Glutamatergic neuron (in vitro differentiated cells): ENCODE measurements at regions not wholly inside any gene's neighbourhood (a gene's known extent, or its start where the extent isn't known, plus 50 kb on each side); places are given as distances from the start of the nearest gene placed in this dataset.

ENCODE experiments used
- DNase-seq: peaks from one replicate; pipeline ENCODE4 v3.0.0; 2022
- H3K27ac Mint-ChIP-seq: one replicate; pipeline ENCODE4 v1.8.0; 2020; ENCODE audit warnings: mild to moderate bottlenecking, mixed read lengths, inconsistent platforms; ENCODE audit not compliant: unreplicated experiment
- H3K27me3 Mint-ChIP-seq: one replicate; pipeline ENCODE4 v1.8.0; 2020; ENCODE audit warnings: mild to moderate bottlenecking, moderate library complexity, mixed read lengths, inconsistent platforms; ENCODE audit not compliant: unreplicated experiment
- H3K36me3 Mint-ChIP-seq: one replicate; pipeline ENCODE4 v1.8.0; 2020; ENCODE audit warnings: mild to moderate bottlenecking, mixed read lengths, inconsistent platforms; ENCODE audit not compliant: unreplicated experiment
- H3K4me1 Mint-ChIP-seq: one replicate; pipeline ENCODE4 v1.8.0; 2020; ENCODE audit warnings: mild to moderate bottlenecking, low read depth, mixed read lengths, inconsistent platforms; ENCODE audit not compliant: unreplicated experiment
- H3K4me3 Mint-ChIP-seq: one replicate; pipeline ENCODE4 v1.8.0; 2020; ENCODE audit warnings: mild to moderate bottlenecking, mixed read lengths, inconsistent platforms; ENCODE audit not compliant: unreplicated experiment
- H3K9me3 Mint-ChIP-seq: one replicate; pipeline ENCODE4 v1.8.0; 2020; ENCODE audit warnings: mild to moderate bottlenecking, moderate library complexity, mixed read lengths, inconsistent platforms; ENCODE audit not compliant: unreplicated experiment
- TF ChIP-seq, protein P1 (sequence below): fragments of 200-600 bp; sonication (generic); IDR thresholded peaks from one replicate; pipeline ENCODE4 v1.5.0; 2021; ENCODE audit not compliant: partially characterized antibody, unreplicated experiment

DNA sequence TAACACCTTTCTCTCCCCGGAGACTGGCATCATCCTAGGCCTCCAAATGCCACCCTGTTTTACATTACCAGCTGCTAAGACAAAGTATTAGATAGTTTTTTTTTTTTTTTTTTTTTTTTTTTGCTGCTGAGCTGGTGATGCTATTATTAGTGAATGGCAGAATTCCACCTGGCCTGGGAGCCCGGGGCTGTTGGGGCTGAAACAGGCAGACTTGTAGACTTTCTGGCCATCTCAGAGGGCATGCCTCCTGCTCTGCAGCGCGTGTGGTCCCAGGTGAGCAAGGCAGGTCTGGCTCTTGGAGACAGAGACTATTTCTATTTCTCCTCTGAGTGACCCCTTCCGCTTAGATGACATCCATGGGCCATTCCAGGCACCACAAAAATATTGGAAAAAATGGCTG is 104.2 kb downstream of the EMX2 start:
- Mint-ChIP-seq H3K27ac (no peak overlapping the region), H3K36me3 (peaks cover 5% of the 10 kb centered on the region), H3K4me1 (peaks cover 8% of the 10 kb centered on the region), H3K27me3 (peaks cover 3% of the 10 kb centered on the region), H3K4me3 (no peak overlapping the region), H3K9me3 (peaks cover 2% of the 10 kb centered on the region)
- DNase-seq = no peak
- TF ChIP-seq, protein P1, sequence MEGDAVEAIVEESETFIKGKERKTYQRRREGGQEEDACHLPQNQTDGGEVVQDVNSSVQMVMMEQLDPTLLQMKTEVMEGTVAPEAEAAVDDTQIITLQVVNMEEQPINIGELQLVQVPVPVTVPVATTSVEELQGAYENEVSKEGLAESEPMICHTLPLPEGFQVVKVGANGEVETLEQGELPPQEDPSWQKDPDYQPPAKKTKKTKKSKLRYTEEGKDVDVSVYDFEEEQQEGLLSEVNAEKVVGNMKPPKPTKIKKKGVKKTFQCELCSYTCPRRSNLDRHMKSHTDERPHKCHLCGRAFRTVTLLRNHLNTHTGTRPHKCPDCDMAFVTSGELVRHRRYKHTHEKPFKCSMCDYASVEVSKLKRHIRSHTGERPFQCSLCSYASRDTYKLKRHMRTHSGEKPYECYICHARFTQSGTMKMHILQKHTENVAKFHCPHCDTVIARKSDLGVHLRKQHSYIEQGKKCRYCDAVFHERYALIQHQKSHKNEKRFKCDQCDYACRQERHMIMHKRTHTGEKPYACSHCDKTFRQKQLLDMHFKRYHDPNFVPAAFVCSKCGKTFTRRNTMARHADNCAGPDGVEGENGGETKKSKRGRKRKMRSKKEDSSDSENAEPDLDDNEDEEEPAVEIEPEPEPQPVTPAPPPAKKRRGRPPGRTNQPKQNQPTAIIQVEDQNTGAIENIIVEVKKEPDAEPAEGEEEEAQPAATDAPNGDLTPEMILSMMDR = no peak

DNA sequence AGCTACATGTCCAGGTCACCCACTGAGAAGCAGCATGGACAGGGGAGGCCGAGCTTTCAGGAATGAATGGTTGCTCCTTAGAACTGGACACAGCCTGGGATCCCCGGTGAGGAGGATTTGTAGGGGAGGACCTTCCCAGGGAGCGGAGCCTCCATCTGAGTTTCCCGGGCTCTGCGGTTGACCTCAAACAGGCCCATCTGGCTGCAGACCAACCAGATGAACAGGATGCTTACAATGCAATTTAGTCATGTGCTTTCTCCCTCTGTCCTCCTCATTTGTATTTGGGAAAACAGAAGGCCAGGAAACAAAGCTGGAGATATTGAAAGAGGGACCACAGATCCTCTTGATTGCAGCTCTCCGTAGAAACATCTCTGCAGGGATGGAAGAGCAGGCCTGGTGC is 104.8 kb downstream of the EMX2 start:
- peaks cover 3% of the 10 kb centered on the region for H3K27me3 Mint-ChIP-seq
- H3K9me3 Mint-ChIP-seq = peaks cover 2% of the 10 kb centered on the region
- peaks cover 8% of the 10 kb centered on the region for H3K4me1 Mint-ChIP-seq
- TF ChIP-seq, protein P1 = no peak
- H3K4me3 Mint-ChIP-seq = no peak overlapping the region
- DNase-seq = no peak
- H3K27ac Mint-ChIP-seq = no peak overlapping the region
- H3K36me3 Mint-ChIP-seq = peaks cover 5% of the 10 kb centered on the region

DNA sequence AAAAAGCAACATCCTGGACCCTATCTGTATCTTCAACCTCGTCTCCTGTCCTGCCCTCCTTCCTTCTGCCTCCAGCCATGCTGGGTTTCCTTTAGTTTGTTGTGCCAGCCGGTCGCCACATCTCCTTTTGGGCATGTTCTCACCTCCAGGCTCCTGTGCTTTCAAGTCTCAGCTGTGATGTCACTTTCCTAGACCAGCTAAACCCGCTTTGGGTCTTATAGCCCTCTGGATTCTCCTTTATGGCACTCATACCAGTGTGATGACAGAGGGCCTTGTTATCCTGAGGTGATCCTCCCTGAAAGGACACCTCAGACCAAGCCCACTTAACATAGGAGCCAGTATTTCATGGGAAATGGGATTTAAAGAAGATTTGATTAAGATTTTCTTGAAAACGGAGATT is 108.6 kb downstream of the EMX2 start:
- Mint-ChIP-seq H3K4me3 (no peak overlapping the region), H3K36me3 (peaks cover 10% of the 10 kb centered on the region), H3K9me3 (peaks cover 2% of the 10 kb centered on the region), H3K4me1 (peaks cover 8% of the 10 kb centered on the region), H3K27ac (no peak overlapping the region), H3K27me3 (peaks cover 3% of the 10 kb centered on the region)
- no peak for DNase-seq
- TF ChIP-seq, protein P1 = no peak

DNA sequence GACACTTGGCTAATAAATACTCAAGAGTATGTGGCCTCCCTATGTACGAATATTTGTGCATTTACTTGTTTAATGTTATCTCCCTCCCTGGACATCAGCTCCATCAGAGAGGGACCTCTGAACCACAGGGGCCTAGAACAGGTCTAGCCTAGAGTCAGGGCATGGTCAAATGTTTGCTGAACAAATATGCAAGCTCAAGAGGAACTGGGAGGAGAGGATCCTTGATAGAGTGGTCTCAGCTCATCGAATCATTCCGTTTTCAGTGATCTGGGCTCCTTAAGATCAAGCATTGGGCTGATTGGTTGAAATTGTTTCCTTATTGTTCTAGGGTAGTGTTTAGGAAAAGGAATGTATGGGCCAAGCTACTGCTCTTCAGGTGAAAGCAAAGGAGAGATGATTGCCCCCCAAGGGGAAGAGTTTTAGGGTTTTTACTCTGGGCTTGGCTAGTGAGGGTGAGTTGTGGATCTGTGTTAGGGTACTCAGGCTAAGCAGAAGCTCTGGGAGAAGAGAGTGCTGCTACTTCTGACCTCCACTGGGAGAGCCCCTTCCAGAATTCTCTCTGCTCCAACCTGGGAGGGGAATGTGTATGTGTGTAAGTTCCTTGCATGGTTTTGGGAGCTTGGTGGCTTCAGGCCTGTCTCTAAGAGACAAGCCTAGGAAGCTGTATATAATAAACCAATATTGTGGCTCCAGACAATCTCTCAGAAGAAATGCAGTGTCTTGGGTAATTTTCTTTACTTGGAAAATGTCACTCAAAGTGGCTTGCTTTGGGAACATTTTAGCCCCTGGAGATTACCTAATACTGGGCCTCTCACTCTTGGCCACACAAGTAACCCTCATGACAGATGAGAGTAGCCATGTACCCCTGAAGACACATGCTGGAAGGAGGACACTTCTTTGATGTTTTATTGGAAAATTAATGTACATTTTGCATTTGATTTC is 110.0 kb downstream of the EMX2 start:
- Mint-ChIP-seq H3K4me3 (no peak overlapping the region), H3K36me3 (peaks cover 10% of the 10 kb centered on the region), H3K9me3 (peaks cover 2% of the 10 kb centered on the region), H3K27me3 (peaks cover 3% of the 10 kb centered on the region), H3K27ac (no peak overlapping the region), H3K4me1 (no peaks in the 10 kb centered on the region)
- TF ChIP-seq, protein P1 = no peak
- no peak for DNase-seq

DNA sequence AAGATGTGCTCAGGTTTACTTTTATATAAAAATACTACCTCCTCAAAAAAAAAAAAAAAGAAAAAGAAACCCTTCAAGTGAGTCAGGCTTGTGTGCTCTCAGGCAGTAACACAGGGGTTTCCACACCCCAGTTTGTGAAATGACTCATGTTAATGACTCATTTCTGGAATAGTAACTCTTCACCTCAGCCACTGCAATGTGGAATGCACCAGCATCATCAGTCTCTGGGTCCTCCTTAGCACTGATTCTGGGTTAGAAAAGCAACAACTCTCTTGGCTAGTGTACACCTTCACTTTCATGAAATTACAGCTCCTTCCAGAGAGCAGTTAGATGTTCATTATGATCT is 110.6 kb downstream of the EMX2 start:
- no peak for DNase-seq
- Mint-ChIP-seq H3K4me3 (no peak overlapping the region), H3K27me3 (peaks cover 3% of the 10 kb centered on the region), H3K36me3 (peaks cover 10% of the 10 kb centered on the region), H3K4me1 (no peaks in the 10 kb centered on the region), H3K27ac (no peak overlapping the region), H3K9me3 (peaks cover 2% of the 10 kb centered on the region)
- TF ChIP-seq, protein P1 = no peak
